GM13977 (cell line): ENCODE measurements at regions not wholly inside any gene's neighbourhood (a gene's known extent, or its start where the extent isn't known, plus 50 kb on each side); places are given as distances from the start of the nearest gene placed in this dataset.
"Not testable (repeated sequence)": the region's sequence is repeated elsewhere in the genome, so short reads cannot be mapped to it uniquely, and the experiment has no call there.

ENCODE experiments used
- DNase-seq: peaks from one replicate; pipeline ENCODE4 v3.0.0; 2012; ENCODE audit warnings: low spot score
- CTCF ChIP-seq: IDR thresholded peaks from 2 replicates; pipeline ENCODE4 v1.5.1; 2012; ENCODE audit warnings: mild to moderate bottlenecking, control low read depth; ENCODE audit not compliant: insufficient read depth; ENCODE audit errors: extremely low read depth, missing control alignments
- in situ Hi-C: fragments of 300-500 bp; cut with MboI; formaldehyde crosslinking; loops from one replicate; pipeline ENCODE4 v1.12.0; 2022; ENCODE audit warnings: low sequenced_read_pairs, low pct_unique_long_range_greater_than_20kb, mixed read lengths, inconsistent platforms; ENCODE audit not compliant: unreplicated experiment

- no peak for DNase-seq
- in situ Hi-C loops = no loop called here
- no peak for TF ChIP-seq CTCF
These were observed 451.7 kb upstream of the PITX2 start for GRCh38 chr4:111074523-111075114.

DNA sequence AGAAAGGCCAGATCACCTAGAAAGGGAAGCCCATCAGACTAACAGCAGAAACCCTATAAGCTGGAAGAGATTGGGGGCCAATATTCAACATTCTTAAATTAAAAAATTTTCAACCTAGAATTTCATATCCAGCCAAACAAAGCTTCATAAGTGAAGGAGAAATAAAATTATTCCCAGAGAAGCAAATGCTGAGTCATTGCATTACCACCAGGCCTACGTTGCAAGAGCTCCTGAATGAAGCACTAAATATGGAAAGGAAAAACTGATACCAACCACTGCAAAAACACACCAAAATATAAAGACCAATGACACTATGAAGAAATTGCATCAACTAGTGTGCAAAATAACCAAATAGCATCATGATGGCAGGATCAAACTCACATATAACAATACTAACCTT, 453.4 kb upstream of the PITX2 start:
- in situ Hi-C loops, DNase-seq: not testable (repeated sequence)

- no peak for TF ChIP-seq CTCF
- in situ Hi-C loops = no loop called here
- no peak for DNase-seq
These were observed 485.3 kb upstream of the PITX2 start for GRCh38 chr4:111108153-111108552.

- TF ChIP-seq CTCF = no peak
- in situ Hi-C loops = no loop called here
- DNase-seq = no peak
These were observed 490.7 kb upstream of the PITX2 start for GRCh38 chr4:111113591-111113990.

DNA sequence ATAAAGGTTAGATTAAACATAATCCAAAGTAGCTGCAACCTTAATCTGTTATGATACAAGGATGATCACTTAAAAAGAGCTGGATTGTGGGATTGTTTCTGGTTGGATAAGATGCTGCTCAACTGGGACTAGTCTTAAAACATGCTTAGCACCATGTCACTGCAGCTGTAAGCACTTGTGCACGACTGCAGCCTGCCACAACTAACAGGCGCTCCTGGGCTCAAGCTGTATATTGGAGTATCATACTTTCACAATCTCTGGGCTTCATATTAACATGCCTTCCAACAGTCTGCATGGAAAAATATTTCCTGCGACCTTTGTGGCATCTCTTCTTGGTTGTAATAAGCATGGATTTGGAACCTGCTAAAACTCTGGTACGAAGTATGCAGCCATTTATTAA, 493.0 kb upstream of the PITX2 start:
- TF ChIP-seq CTCF = no peak
- no peak for DNase-seq
- in situ Hi-C loops = no loop called here

DNA sequence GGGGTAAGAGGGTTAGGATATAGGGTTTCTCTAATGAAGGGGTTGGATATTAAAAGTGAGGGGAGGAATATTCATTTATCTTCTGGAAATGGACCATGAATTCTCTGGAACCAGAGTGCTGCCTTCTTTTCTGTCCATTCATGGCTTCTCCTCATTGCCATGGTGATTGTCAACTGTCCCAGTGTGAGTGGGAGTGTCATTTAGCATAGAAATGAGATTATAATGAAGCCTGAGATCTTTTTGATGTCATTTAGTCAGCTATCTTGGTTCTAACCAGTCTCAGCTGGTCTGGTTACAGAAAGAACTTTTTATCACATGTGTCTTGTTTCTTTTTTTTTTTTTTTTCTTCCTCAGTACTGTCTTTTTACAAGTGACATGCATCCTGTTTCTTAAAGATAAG, 497.3 kb upstream of the PITX2 start:
- in situ Hi-C loops = no loop called here
- no peak for TF ChIP-seq CTCF
- DNase-seq = no peak

- TF ChIP-seq CTCF = no peak
- in situ Hi-C loops = no loop called here
- no peak for DNase-seq
These were observed 503.5 kb upstream of the PITX2 start for GRCh38 chr4:111126340-111126739.
